Suprapubic skin (tissue), 4 donors: ENCODE measurements at regions not wholly inside any gene's neighbourhood (a gene's known extent, or its start where the extent isn't known, plus 50 kb on each side); places are given as distances from the start of the nearest gene placed in this dataset.

Experiments used
- DNase-seq, 2 donors: peaks; one replicate each; pipeline ENCODE4 v3.0.0-alpha.2; 2019; ENCODE audit warnings: low spot score in 2 of 2
- H3K27ac ChIP-seq: fragments of 200-600 bp; sonication (generic); one replicate; pipeline ENCODE4 v1.5.1; 2019
- H3K27me3 ChIP-seq: fragments of 200-600 bp; sonication (generic); one replicate; pipeline ENCODE4 v1.5.1; 2019
- H3K36me3 ChIP-seq: fragments of 200-600 bp; sonication (generic); one replicate; pipeline ENCODE4 v1.5.1; 2019
- H3K4me1 ChIP-seq: fragments of 200-600 bp; sonication (generic); one replicate; pipeline ENCODE4 v1.5.1; 2019
- H3K4me3 ChIP-seq: fragments of 200-600 bp; sonication (generic); one replicate; pipeline ENCODE4 v1.5.1; 2019; ENCODE audit warnings: mild to moderate bottlenecking
- H3K9me3 ChIP-seq: fragments of 200-600 bp; sonication (generic); one replicate; pipeline ENCODE4 v1.5.1; 2019
- EP300 ChIP-seq: sonication (generic); formaldehyde crosslinking; IDR thresholded peaks from one replicate; pipeline ENCODE4 v1.6.1; 2017; ENCODE audit warnings: antibody characterized with exemption
- POLR2A ChIP-seq, 2 donors: fragments of 450-650 bp; IDR thresholded peaks; one replicate each; pipeline ENCODE4 v1.6.1; 2017; ENCODE audit warnings: antibody characterized with exemption in 2 of 2, mild to moderate bottlenecking in 2 of 2, moderate library complexity in 2 of 2
- POLR2AphosphoS5 ChIP-seq, 3 donors: sonication (generic); formaldehyde crosslinking; IDR thresholded peaks; one replicate each; pipeline ENCODE4 v1.6.1; 2017; ENCODE audit warnings: antibody characterized with exemption in 3 of 3
- WGBS: methylation state at CpG from one replicate; pipeline ENCODE4 v1.1.5; 2018; 5-methylcytosine and 5-hydroxymethylcytosine counted together
- TF ChIP-seq, protein P1 (sequence below), 2 donors: fragments of 200-600 bp in 1 of 2; fragments of 450-650 bp in 1 of 2; sonication (generic) in 1 of 2; IDR thresholded peaks; one replicate each; pipeline ENCODE4 v1.5.1; 2016 to 2019; ENCODE audit warnings: antibody characterized with exemption in 2 of 2, mild to moderate bottlenecking in 1 of 2, moderate library complexity in 1 of 2

- H3K9me3 ChIP-seq = no peaks in the 10 kb centered on the region
- TF ChIP-seq, protein P1, sequence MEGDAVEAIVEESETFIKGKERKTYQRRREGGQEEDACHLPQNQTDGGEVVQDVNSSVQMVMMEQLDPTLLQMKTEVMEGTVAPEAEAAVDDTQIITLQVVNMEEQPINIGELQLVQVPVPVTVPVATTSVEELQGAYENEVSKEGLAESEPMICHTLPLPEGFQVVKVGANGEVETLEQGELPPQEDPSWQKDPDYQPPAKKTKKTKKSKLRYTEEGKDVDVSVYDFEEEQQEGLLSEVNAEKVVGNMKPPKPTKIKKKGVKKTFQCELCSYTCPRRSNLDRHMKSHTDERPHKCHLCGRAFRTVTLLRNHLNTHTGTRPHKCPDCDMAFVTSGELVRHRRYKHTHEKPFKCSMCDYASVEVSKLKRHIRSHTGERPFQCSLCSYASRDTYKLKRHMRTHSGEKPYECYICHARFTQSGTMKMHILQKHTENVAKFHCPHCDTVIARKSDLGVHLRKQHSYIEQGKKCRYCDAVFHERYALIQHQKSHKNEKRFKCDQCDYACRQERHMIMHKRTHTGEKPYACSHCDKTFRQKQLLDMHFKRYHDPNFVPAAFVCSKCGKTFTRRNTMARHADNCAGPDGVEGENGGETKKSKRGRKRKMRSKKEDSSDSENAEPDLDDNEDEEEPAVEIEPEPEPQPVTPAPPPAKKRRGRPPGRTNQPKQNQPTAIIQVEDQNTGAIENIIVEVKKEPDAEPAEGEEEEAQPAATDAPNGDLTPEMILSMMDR (IDR thresholded peaks at IDR 0.05) = no peak
- TF ChIP-seq POLR2A (IDR thresholded peaks at IDR 0.05) = no peak
- TF ChIP-seq POLR2AphosphoS5 (IDR thresholded peaks at IDR 0.05) = no peak
- no peak for TF ChIP-seq EP300
- no peak overlapping the region for H3K27ac ChIP-seq
- WGBS = 78% methylated on average over 6 of the region's 7 CpGs
- H3K4me3 ChIP-seq = no peak overlapping the region
- H3K27me3 ChIP-seq = no peaks in the 10 kb centered on the region
- DNase-seq = no peak
- no peaks in the 10 kb centered on the region for H3K36me3 ChIP-seq
- no peaks in the 10 kb centered on the region for H3K4me1 ChIP-seq
These were observed 362.0 kb downstream of the IRX1 start for GRCh38 chr5:3957658-3958057.

DNA sequence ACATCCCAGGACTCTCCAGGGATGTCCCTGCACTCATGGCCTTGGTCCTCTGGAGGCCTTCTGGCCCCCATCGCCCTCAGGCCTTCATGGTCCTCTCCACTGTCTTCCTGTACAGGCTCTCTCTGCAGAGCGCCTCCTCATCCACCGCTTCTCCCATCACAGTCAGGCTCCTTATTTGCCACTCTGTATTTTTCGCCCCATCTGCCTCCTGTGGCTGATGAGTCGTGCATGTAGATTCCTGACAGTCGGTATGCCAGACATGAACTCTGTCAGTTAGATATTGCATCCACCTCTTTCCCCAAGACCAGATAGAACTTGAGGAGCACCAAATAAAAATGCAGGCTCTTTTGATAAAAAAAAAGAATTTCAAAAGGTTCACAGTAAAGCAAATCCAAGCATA lies 362.8 kb downstream of the IRX1 start:
- TF ChIP-seq, protein P1 (IDR thresholded peaks at IDR 0.05) = no peak
- no peak for TF ChIP-seq POLR2AphosphoS5 (IDR thresholded peaks at IDR 0.05)
- no peak for TF ChIP-seq EP300
- TF ChIP-seq POLR2A (IDR thresholded peaks at IDR 0.05) = no peak
- 87% methylated on average over 6 of the region's 6 CpGs for whole genome bisulfite sequencing
- Histone ChIP-seq H3K36me3 (no peaks in the 10 kb centered on the region), H3K4me3 (no peak overlapping the region), H3K27ac (no peak overlapping the region), H3K9me3 (no peaks in the 10 kb centered on the region), H3K27me3 (no peaks in the 10 kb centered on the region), H3K4me1 (no peaks in the 10 kb centered on the region)
- no peak for DNase-seq

DNA sequence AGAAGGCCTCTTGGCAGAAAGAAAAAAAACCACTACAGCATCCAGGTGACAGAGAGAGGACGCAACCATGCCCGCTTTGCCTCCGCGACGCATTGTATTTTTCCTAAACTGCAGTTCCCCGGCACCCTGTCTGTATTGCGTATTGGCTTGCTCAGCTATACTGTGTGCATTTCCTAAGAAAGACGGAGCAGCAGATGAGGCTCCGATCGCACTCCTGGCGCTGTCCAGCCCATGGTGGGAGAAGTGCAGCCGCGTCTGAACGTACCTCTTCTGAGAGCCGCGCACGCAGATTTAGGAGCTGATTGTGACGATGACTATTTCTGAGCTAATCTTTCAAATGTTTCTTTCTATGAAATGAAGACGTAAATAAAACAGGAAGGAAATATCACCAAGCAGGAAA lies 366.5 kb downstream of the IRX1 start:
- no peak overlapping the region for H3K27ac ChIP-seq
- H3K36me3 ChIP-seq = no peaks in the 10 kb centered on the region
- H3K4me1 ChIP-seq = no peaks in the 10 kb centered on the region
- TF ChIP-seq, protein P1 (IDR thresholded peaks at IDR 0.05) = no peak
- TF ChIP-seq POLR2AphosphoS5 (IDR thresholded peaks at IDR 0.05) = no peak
- no peaks in the 10 kb centered on the region for H3K27me3 ChIP-seq
- H3K4me3 ChIP-seq = no peak overlapping the region
- H3K9me3 ChIP-seq = no peaks in the 10 kb centered on the region
- 90% methylated on average over 19 of the region's 19 CpGs for WGBS
- no peak for DNase-seq

- Histone ChIP-seq H3K36me3 (no peaks in the 10 kb centered on the region), H3K27ac (no peak overlapping the region), H3K9me3 (no peaks in the 10 kb centered on the region), H3K4me1 (no peaks in the 10 kb centered on the region), H3K4me3 (no peak overlapping the region), H3K27me3 (no peaks in the 10 kb centered on the region)
- WGBS = 81% methylated on average over 1 of the region's 1 CpG
- DNase-seq = no peak
- TF ChIP-seq EP300 = no peak
- TF ChIP-seq POLR2A (IDR thresholded peaks at IDR 0.05) = no peak
- TF ChIP-seq POLR2AphosphoS5 (IDR thresholded peaks at IDR 0.05) = no peak
- TF ChIP-seq, protein P1 (IDR thresholded peaks at IDR 0.05) = no peak
These were observed 368.0 kb downstream of the IRX1 start for GRCh38 chr5:3963652-3964051.

DNA sequence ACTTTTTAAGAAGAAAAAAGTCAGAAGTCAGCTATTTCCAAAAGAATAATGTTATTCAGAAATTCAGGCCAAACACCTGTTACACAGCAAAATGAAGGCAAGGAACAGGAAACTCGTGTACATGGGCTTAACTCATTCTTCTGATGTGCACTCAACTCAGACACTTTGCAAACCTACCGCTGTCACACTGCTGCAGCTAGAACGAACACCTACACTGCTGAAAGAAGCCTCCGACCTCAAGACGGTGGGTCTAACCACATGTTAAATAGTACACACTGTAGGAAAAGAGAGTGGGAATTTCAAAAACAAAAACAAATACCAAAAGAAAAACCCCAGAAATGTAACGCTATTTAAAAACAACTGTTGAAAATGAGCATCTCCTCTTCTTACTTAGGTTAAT lies 384.5 kb downstream of the IRX1 start:
- H3K27ac ChIP-seq = no peak overlapping the region
- H3K4me3 ChIP-seq = no peak overlapping the region
- H3K27me3 ChIP-seq = no peaks in the 10 kb centered on the region
- no peaks in the 10 kb centered on the region for H3K9me3 ChIP-seq
- TF ChIP-seq POLR2A (IDR thresholded peaks at IDR 0.05) (no peak), POLR2AphosphoS5 (IDR thresholded peaks at IDR 0.05) (no peak)
- TF ChIP-seq, protein P1 (IDR thresholded peaks at IDR 0.05) = no peak
- 70% methylated on average over 6 of the region's 6 CpGs for WGBS
- no peaks in the 10 kb centered on the region for H3K4me1 ChIP-seq
- H3K36me3 ChIP-seq = no peaks in the 10 kb centered on the region
- no peak for DNase-seq
